GM13977 (cell line): ENCODE measurements at regions not wholly inside any gene's neighbourhood (a gene's known extent, or its start where the extent isn't known, plus 50 kb on each side); places are given as distances from the start of the nearest gene placed in this dataset.

Experiments
- DNase-seq: peaks from one replicate; pipeline ENCODE4 v3.0.0; 2012; ENCODE audit warnings: low spot score
- in situ Hi-C: fragments of 300-500 bp; cut with MboI; formaldehyde crosslinking; loops from one replicate; pipeline ENCODE4 v1.12.0; 2022; ENCODE audit warnings: low sequenced_read_pairs, low pct_unique_long_range_greater_than_20kb, mixed read lengths, inconsistent platforms; ENCODE audit not compliant: unreplicated experiment
- TF ChIP-seq, protein P1 (sequence below): IDR thresholded peaks from 2 replicates; pipeline ENCODE4 v1.5.1; 2012; ENCODE audit warnings: mild to moderate bottlenecking, control low read depth; ENCODE audit not compliant: insufficient read depth; ENCODE audit errors: extremely low read depth, missing control alignments

DNA sequence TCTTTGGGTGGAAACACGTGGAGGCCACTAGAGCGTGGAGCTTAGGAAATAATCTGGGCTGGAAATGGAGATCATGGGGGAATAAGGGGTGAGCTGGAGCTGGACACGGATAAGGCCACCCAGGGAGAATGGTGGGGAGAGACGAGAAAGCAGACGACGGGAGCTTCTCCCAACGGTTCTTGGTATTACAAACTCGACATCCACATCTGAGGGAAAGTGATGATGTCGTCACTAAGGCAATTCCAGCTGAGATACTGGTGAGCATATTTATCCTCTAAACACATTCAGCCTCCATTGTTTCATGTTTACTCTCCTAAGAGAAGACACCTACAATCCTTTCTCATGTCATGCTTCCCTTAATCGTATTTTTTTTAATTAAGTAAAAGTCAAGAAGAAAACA, 50.2 kb upstream of the SNX9 start:
- in situ Hi-C loops: no loop called here
- TF ChIP-seq, protein P1, sequence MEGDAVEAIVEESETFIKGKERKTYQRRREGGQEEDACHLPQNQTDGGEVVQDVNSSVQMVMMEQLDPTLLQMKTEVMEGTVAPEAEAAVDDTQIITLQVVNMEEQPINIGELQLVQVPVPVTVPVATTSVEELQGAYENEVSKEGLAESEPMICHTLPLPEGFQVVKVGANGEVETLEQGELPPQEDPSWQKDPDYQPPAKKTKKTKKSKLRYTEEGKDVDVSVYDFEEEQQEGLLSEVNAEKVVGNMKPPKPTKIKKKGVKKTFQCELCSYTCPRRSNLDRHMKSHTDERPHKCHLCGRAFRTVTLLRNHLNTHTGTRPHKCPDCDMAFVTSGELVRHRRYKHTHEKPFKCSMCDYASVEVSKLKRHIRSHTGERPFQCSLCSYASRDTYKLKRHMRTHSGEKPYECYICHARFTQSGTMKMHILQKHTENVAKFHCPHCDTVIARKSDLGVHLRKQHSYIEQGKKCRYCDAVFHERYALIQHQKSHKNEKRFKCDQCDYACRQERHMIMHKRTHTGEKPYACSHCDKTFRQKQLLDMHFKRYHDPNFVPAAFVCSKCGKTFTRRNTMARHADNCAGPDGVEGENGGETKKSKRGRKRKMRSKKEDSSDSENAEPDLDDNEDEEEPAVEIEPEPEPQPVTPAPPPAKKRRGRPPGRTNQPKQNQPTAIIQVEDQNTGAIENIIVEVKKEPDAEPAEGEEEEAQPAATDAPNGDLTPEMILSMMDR: no peak
- DNase-seq: no peak
